HG03571 (cell line): ENCODE measurements at regions not wholly inside any gene's neighbourhood (a gene's known extent, or its start where the extent isn't known, plus 50 kb on each side); places are given as distances from the start of the nearest gene placed in this dataset.

Experiments
- ATAC-seq: cut with Tn5 transposase; IDR thresholded peaks from one replicate; pipeline ENCODE4 v1.9.1; 2021; ENCODE audit not compliant: unreplicated experiment

DNA sequence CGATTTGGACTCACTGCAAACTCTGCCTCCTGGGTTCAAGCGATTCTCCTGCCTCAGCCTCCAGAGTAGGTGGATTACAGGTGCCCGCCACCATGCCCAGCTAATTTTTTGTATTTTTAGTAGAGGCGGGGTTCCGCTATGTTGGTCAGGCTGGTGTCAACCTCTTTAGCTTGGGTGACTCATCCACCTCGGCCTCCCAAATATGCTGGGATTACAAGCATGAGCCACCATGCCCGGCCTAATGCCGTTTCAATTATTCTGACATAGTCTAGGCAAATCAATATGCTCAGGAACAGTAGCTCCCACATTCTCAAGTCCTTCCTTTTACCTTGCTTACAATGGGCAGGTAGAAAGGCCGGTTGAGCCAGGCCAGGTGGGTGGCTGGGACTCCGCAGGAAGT lies 82.0 kb upstream of the EEA1 start:
- no peak for ATAC-seq

DNA sequence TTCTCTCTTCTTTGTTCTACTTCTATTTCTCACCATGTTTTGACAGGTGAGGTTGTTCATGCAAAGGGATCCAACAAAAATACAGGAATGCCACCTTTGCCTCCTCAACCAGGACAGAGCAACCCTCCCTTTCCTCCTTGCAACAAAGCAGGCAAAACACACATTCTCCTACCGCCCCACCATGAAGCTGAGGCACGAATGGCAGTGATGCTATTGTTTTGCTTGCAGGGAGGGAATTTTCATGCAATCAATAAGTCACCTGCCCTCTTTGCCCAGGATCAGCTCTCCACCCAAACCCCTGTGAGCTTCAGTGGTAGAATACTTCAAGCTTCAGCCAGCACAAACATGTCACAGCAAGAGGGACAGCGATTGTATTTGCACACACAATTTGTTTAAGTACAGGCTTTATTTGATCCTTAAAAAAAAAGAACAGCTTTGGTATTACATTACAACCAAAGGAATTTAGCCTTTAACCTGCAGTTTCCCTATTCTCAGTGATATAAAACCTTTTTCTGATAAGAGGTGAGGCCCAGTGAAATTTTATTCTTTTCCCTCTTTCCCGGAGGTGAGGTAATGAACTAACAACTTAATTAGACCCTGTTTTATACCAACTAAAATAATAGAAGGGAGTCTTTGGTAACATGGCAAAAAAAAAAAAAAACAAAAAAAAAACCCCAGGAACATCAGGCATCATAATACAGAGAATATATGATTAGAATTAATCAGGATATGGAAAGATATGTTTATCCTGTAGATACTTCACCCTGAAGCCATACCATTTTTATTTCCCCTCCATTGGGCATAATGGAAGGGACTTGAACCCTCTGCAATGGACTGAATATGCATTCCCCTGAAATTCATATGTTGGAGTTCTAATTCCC lies 87.0 kb upstream of the EEA1 start:
- ATAC-seq: no peak

DNA sequence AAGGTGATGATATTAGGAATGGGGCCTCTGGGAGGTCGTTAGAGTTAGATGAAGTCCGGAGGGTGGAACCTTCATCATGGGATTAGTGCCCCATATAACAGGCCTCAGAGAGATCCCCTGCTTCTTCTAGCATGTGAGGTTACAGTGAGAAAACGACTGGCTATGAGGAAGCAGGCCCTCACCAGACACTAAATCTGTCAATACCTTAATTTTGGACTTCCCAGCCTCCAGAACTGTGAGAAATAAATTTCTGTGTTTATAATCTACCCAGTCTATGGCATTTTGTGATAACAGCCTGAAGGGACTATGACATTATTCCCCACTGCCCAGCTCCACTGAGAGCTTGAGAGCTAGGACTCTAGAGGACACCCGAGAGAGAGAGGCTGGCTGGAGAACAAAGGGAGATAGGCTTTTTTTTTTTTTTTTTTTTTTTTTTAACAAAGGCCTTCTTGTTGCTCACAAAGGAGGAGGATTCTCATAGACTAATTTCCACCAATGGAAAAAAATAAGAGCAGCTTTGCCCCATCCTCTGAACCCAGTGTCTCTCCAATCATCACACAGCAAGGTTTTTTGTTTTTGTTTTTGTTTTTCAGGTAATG lies 87.8 kb upstream of the EEA1 start:
- ATAC-seq: no peak

DNA sequence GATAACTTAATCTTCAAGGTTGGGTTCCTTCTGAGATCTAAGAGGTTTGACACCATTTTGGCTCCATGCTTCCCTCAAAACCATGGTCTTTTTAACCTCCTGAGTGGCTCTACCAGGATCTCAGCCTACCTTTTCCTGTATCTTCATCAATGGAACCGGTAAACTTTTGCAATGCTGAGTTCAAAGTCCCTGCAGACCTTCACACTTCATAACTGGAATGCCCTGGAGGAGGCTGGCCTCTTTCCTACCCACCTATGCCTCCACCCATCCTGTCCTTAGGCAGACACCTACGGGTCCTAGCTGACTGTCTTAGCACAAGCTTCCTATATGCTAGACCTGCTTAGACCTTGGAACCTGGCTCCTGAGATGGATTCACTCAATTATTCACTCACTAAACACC lies 89.5 kb upstream of the EEA1 start:
- ATAC-seq: no peak

DNA sequence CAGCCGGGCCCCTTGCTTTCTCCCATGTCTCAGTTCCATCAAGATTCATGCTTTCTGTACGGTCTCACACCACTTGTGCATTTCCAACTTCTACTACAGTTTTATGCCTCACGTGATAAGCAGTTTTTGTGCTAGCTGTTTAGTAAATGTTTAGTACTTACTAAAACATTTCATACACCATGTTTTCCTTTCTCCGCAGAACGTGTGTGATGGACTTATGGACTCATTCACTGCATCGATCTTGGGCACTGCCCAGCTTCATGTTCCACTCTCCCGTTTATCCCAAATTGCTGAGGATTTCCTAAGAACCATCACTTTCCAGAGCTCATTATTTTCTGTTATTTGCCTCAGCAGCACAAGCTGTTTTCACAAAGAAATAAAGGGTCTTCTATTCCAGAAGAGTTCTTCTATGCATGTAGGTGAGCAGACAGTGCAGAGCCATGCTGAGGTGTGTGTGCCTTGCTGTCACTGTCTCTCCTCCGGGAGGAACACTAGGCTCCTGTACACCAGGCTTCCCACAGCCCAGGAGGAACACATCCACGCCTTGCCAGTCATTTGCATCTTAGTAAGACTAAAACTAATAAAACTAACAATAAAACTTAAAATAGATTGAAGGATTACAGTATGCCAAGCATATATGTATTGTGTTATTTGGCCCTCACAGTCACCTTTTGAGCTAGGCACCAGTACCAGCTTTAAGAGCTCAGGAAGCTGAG lies 90.3 kb upstream of the EEA1 start:
- no peak for ATAC-seq

DNA sequence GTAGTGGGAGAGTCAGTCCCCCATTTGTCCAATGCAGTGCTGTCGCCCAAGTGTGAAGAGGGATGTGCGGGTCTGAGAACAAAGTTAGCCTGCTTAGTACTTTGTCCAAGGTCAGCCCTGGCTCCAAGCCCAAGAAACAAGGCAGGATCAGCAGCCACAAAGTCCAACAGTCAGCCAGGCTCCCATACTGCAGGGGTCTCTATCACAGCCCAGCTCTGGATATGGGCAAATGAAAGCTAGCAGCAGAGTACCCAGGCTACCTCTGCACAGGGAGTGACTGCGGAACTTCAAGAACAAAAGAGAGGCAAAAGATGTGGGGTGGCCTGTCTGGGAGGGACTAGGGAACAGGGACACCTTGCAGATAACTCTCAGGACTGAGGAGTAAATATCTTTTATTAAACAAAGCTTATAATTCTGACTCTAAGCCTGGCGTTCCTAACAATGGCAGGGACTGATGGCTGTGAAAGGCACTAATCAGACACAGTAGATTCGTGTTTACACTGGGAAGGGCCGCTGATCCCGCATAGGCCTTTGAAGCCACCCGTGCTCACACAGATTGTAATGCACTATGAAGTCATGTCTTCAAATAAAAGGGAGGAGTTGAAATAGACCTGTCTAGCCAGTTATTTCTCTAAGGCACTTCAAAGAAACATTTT lies 91.0 kb upstream of the EEA1 start:
- no peak for ATAC-seq

DNA sequence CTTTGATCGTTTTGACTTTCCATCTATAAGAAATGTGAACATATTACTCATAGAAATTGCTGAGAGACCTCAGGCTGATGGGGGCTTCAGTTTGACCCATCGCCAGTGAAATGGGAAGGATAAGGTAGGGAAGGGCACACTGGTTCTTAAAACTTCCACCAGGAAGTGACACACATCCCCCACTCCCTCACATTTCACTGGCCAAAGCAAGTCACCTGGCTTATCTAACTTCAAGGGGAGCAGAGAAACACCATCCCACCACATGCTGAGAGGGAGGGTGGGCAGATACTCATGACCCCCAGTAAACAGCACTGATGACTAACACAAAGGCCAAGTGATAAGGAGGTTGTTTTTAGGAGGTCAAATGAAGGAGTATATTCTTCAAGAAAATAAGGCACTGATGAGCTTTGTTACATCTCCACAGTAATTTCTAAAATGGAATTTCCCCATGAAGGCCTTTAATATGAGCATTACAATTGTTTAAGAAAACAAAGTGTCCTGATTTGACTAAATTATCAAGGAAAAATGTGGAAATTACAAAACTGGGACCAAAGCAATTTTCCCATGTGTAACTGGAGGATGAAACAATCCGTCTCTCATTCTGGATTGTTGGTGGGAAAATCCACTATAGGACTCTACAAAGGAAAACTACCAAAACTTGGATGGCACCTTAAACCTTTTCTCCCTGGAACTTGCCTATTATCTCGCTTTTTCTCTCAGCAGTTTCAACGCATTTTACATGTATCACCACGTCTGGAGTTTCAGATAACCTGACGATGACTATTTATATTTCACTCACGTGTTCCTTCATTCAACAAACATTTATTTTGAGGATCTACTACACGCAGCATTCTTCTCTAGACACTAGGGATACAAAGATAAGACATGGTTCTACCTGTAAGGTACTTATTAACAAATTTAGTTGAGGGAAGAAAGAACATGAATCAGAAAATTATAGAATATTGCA lies 91.8 kb upstream of the EEA1 start:
- ATAC-seq: no peak

DNA sequence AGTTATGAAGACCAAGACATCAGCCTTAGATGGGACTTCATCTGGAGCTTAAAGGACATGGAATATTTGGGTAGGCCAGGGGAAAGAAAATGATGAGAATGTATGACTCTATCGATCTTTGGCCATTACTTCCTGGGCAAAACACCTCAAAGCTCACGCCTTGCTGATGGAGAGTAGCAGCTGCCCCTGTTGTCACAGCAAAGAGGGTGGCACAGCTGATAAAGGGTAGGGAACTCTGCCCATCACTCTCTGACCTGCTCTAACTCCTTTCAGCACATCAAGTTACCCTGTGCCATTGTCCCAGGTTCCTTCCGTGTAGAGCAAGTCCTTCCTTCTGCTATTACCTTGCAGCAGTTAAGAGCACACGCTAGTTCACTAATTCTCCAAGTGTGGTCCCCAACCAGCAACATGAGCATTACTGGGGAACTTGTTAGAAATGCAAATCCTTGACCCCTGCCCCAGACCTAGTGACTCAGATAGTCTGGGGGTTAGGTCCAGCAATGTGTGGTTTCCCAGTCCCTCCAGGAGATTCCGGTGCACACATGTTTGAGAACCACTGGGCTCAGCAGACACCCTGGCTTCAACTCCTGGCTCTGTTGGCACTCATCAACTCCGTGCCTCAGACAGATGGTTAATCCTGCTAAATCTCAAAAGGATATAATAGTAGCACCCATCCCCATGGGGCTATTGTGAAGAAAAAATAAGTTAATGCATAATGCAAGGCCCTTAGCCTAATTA lies 93.7 kb upstream of the EEA1 start:
- no peak for ATAC-seq

DNA sequence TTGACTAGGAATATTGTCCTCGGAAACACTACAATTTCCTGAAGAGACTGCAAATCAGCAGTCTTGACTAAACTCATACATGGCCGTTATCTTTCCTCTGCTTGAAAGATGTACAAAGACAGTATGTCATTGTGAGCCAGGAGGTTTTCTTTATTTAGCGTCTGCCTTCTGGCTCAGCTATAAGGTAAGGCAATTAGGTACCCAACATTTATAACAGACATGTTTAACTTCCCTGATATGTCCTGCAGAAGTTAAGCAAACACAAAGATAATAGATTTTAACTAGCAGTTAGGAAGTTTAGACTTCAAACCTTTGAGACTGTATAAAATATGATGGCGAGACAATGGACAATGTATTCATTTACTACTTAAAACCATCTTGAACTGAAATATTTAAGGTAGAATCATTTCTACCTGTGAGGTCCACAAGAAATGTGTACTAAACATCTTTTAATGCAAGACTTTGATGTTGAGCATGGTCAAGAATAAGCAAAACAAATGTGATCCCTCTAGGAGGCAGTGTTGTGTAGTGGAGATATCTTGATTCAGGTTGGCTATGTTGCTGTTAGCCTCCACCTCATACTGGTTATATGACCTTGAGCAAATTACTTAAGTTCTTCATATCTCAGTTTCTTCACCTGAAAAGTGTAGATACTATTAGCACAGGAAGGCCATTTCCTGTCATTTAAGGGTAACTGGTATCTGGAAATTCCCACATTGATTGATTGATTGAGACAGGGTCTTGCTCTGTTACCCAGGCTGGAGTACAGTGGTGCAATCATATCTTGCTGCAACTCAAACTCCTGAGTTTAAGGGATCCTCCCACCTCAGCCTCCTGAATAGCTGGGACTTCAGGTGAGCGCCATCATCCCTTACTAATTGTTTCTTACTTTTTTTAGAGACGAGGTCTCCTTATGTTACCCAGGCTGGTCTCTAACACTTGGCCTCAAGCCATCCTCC lies 96.3 kb upstream of the EEA1 start:
- ATAC-seq: no peak

DNA sequence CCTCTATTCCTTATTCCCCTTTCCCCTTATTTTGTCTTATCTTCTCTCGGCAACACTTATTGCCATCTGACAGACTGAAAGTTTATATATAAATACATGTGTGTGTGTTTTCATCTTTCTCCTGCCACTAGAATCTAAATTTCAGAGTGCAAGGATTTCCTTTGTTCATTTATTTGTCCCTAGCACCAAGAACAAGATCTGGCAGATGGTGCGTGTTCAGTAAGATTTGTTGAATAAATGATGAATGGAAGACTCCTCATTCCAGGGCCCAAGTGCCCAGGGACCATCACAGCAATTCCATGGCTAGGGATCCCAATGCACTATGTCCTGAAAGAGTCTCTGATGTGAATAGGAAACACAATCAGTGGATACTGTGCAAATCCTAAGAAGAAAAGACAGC lies 97.9 kb upstream of the EEA1 start:
- ATAC-seq: no peak

DNA sequence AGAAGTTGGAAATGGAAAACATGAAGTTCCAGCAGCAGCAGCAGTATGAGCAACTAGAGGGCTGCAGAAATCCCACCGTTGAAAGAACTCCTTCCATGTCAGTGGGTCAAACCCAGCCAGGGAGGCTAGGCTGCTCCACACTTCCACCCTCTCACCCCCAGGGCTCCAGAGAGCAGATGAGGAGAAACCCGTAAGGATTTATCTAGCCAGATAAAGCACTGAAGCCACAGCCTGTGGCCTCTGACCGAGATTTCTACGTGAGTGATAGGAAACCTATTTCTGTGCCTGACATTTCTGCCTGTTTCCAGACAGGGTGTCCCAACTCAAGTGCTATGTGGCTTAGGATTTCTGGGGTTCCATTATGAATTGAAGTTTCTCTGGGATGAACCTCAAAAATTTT lies 100.0 kb upstream of the EEA1 start:
- ATAC-seq: no peak

DNA sequence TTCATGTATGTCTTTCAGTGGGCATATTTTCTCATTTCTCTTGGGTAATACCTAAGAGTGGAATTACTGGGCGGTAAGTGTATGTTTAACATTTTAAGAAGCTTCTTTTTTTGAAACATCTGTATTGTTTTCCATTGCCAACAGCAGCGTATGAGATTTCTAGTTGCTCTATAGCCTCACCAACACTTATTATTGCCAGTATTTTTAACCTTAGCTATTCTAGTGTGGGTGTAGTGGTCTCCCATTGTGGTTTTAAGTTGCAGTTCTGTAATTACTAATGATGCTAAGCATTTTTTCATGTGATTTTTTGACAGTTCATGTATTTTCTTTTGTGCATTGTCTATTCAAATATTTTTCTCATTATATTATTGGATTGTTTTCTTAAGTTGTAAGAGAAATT lies 101.9 kb upstream of the EEA1 start:
- no peak for ATAC-seq

DNA sequence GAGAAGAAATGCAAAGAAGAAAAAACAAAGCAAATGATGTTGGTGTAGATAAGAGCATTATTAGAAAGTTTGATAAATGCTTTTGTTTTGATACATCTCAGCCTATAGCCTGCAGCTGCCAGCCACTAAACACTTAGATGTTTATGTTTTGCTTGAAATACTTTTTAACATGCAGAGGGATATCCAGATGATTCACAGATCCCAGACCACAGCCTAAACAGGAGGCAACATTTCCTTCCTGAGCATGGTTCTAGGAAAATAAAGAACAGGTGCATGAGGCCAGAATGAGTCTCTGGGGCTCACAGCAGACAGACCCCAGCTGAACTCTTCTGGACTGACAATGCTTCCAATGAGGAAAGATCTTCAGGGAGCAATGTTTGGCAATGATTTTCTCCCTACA lies 103.7 kb upstream of the EEA1 start:
- no peak for ATAC-seq

DNA sequence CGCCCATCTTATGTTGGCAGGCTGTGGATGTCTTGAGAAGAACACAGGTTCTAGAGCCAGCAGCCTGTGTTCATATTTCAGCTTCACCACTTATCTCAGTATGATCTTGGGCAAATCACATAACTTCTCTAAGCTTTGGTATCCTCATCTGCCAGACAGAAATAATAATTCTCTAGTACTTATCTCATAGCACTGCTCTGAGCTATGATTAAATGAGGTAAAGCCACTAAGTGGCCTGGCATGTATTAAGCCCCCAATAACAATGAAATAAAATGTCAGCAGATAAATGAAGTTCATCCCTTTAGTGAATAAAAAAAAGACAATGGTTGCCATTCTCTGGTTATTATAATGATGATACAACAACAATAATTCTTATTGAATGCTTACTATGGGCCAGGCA lies 104.9 kb upstream of the EEA1 start:
- no peak for ATAC-seq

DNA sequence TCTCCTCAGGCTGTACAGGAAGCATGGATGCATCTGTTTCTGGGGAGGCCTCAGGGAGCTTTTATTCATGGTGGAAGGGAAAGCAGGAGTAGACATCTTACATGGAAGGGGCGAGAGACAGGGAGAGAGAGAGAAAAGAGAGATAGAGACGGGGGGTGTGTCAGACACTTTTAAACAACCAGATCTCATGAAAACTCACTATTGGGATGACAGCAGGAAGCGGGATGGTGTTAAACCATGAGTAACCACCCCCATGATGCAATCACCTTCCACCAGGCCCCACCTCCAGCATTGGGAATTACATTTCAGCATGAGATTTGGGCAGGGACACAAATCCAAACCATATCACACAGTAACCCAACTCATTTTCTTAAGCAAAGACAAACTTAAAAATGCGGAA lies 110.0 kb upstream of the EEA1 start:
- no peak for ATAC-seq

DNA sequence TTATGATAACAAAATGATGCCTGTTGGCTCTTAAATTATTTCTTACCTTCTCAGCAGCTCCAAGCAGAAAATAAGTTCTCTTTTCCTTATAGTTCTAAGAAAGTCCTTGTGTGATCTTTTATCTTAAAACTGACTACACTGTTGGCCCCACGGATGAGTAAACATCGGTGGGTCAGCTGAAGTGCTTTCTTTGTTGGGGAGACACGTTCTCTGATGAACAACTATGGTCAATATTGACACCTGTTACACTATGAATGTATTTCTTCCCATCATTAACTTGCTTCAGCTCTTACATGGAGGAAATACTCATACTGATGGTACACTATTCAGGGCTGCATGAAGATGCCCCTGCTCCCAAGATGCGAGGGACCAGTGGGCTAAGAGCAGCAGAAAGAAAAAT lies 110.8 kb upstream of the EEA1 start:
- ATAC-seq: no peak

DNA sequence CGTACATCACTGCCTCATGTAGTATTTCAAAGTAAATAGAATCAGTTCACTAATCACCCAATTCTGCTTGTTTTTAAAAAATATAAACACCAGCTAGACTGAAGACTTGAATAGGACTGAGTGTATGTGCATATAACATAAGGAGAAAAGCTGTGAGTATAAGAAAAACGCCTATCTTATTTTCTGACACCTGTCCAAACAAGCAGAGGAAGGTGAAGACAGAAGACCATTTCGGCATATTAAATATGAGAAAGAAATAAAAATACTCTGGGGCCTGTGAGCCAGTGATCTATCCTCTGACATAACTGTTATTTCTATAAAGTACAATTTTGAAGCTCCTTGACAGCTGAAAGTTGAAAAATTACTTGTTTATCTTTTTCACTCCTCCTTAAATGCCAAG lies 111.3 kb upstream of the EEA1 start:
- ATAC-seq: no peak

DNA sequence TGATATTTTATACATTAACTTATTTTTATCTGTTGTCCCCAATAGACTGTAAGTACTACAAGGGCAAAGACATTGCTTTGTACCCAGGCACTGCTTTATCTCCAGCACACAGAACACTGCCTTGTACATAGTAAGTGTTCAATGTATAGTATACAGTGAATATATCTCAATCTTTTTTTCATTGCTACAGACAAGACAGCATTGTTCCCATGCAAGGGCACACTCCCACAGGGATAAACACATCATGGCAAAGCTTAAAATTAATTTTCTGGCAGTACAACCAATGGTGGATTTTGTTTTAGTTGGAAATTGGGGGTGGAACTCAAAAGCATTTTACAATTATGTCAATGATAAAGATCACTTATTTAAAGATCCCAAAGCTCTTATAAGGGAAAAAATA lies 112.3 kb upstream of the EEA1 start:
- ATAC-seq: no peak

DNA sequence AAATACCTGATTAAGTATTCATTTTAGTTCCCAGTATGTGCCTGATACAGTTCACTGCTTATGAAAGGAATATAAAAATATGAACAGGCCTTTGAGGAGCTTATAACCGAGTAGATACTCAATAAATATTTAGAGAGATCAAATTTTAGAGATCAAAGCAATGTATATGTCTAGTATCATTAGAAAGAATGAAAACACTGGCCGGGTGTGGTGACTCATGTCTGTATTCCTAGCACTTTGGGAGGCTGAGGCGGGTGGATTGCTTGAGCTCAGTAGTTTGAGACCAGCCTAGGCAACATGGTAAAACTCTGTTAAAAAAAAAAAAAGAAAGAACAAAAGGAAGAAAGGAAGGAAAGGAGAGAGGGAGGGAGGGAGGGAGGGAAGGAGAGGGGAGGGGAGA lies 113.2 kb upstream of the EEA1 start:
- no peak for ATAC-seq
